ENCODE measurements at regions not wholly inside any gene's neighbourhood (a gene's known extent, or its start where the extent isn't known, plus 50 kb on each side); places are given as distances from the start of the nearest gene placed in this dataset.
"Not testable (repeated sequence)": the region's sequence is repeated elsewhere in the genome, so short reads cannot be mapped to it uniquely, and the experiment has no call there.

- DNase-seq: no peak
These were observed 724.8 kb downstream of the CDH11 start for GRCh38 chr16:64397042-64397441.

- no peak for DNase-seq
These were observed 727.8 kb downstream of the CDH11 start for GRCh38 chr16:64394061-64394460.

DNA sequence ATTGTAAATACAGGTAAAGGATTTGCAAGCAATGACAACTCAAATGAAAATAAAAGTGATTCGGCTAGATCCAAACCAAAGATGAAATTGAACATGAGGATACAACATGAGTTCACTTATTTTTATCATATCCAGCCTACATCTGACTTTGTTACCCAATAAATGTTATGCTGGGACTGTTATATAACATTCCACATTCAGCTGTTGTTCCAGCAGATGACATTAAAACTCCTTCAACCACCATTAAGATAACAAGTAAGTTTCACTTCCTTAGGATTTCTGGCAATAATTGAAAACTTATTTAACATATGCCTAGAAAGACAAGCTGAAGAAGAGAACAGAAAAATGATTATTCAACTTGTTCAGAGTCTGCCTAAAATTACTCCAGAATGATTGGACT is 729.4 kb downstream of the CDH11 start:
- no peak for DNase-seq

DNA sequence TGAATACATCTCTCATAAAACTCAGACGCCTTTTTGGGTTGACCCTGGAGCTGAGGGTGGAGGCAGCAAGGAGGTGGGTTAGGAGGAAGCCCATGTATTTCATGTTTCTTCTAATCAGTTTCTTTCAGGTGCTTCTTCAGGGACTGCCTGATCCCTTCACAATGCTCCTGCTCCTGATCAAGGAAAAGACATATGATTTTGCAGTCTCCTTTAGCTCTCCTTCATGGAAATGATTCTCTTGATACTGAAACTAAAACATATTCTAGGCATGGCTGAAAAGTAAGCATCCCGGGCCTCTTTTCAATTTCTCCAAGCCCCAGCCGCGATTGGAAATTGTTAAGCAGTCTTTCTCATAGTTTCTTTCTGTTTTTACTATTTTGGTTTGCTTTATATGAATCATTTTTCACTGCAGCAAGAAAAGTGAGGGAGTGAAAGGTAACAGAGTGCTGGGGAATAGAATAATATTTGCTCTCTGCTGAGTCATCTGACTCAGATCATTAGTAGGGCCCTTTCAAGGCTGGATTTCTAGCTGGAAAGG is 730.7 kb downstream of the CDH11 start:
- no peak for DNase-seq

GRCh38 chr16:64390102-64390501 is 731.8 kb downstream of the CDH11 start:
- no peak for DNase-seq

DNA sequence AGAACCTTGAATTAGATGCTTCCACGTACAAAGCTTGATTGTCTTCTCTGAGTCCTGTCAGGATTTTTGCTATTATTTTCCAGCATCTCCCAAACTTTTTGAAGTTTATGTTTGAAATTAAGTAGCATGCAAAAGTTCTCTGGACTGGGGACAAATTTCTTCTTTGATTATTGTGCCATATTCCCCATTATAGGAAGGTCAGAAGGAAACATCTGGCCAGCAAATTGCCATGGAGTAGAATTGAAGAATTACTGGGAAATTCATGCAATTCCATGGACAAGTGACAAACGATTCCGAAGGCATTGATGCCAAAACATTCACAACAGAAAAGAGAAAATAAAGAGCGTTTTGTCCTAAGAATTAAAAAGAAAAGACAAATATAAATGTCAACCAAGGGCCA is 737.2 kb downstream of the CDH11 start:
- no peak for DNase-seq

DNA sequence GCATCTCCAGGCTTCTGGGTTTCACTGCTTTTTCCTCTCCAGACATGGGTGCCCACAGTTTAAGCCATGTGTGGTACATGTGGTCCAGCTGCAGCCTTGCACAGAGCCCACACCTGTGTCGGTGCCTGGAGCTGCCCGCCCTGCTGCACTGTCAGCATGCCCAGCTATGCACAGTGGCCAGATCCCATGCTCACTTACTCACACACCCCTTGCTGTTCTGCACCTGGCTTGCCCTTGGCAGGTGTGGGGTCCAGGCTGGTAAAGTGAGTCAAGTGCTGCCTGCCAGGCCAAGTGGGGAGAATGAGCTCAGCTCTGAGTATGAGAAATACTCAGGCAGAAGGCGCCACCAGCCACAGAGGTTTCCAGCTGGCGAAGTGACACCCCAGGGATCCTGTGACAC is 739.9 kb downstream of the CDH11 start:
- DNase-seq: no peak

DNA sequence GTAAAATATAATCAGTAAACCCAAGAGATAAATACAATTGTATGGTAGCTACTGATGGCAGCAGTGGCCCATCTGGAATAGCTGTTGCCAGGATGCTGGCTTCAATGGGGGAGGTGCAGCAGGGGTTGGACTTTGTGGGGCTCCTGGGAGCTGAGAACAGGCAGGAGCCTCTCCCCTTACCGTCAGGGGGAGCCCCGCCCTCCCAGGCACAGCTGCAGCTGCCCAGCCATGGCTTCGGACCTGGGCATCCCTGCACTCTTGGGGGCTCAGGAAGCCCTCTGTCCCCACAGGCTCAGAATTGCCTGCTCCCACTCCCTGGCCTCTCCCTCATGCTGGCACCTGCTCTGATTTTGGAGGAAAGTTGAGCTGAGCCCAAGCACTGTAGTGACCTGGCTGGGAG is 741.1 kb downstream of the CDH11 start:
- DNase-seq: no peak

- no peak for DNase-seq
These were observed 746.4 kb downstream of the CDH11 start for GRCh38 chr16:64375391-64375980.

DNA sequence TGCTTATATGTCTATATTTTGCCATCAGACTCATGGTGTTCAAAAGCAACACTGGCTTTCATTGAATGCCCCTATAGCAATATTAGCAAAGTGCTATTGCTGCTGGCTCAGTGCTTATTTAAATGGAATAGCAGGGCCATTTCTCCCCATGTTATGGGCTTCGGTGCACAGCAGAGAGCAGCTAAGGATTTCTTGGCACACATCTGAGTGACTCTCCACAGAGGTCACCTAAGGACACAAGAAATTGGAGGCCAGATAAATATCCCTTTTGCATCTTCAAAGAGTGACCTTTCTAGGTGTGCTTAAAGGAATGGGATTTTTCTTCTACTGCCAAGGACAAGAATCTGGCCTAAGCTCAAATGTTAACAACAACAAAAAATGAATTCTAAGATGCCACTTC is 751.8 kb downstream of the CDH11 start:
- no peak for DNase-seq

GRCh38 chr16:64365448-64365931 is 756.4 kb downstream of the CDH11 start:
- DNase-seq: no peak

DNA sequence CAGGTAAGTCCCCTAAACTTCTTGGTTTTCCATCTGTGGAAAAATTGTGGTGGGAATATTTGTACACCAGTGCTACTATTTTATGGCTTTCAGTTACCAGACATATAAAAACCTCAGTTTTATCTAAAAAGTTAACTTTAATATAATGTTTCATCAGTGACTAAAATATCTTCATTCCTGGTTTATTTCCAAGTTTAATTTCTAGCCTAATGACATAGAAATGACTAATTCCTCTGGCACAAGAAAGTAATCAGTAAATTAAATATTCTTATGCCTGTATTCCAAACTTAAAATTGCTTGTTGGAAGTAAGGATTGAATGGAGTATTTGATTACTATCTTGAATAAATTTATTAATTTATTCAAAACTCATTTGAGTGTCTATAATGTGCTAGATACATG is 757.0 kb downstream of the CDH11 start:
- no peak for DNase-seq

GRCh38 chr16:64364416-64364815 is 757.4 kb downstream of the CDH11 start:
- no peak for DNase-seq

DNA sequence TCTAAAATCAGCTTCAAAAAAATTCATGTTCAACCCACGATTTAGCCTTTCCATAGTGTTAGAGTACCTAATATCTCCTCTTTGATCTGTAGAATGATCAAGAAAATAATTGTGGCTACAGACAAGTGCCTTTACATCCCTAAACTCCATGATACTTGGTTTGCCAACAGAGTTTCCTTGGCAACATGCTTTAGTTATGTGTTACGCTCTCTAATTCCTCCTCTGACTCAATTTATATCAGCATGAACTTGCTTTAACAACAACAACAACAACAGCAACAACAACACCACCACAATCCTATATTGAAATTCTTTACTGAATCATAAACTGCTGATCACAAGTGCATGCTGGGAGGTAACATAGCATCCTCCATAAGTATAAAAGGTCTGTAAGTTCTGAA is 757.8 kb downstream of the CDH11 start:
- DNase-seq: no peak

DNA sequence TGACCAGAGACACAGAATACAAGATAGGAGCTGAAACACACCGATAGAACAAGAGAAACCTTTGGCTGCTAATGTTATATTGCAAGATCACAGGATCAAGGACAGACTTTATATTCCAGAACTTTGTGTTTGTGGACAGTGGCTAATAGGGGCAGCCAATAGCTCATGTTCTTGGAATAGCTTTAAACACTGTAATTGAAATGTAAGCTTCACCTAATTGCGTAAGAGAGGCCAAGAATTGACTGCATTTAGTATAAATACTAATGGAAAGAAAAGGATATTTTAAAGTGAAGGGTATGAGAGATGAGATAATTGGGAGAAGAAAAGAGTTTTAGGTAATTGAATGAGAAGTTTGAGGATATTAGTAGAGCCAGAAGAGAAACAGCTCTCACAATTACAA is 758.8 kb downstream of the CDH11 start:
- DNase-seq: no peak

GRCh38 chr16:64362193-64362592 is 759.7 kb downstream of the CDH11 start:
- no peak for DNase-seq

DNA sequence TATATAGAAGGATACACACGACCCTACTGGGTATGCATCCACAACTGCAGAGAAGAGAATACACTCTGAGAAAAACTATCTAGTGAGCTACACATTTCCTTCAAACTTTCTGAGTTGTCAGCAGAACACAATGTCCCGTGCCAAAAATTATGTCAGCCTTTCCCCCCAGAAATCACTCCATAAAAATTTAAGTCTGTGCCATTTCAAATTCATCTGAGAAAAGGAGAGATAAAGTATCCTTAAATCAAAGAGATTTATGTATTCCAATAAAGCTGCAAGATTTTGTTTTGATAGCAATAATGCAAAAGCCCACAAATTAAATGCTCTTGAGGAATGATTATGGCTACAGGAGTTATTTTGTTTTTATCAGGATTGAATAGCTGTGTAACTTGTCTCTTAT is 760.1 kb downstream of the CDH11 start:
- no peak for DNase-seq

DNA sequence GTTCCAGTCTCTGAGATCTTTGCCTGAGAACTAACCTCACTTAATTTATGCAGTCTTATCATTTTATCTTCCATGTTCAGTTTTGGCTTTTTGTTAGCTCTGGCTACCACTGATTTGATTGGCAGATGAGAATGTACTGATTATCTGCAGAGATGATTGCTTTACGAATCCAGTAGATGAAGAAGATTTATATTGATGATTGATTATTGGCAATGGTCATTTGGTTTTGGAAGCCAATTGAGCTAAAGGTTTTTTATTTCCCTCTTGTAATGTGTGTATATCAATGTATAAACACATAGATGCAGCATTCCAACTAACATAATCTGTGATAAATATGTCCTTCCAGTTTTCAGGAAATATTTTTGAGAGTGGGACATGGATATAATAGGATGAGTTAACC is 763.6 kb downstream of the CDH11 start:
- no peak for DNase-seq

DNA sequence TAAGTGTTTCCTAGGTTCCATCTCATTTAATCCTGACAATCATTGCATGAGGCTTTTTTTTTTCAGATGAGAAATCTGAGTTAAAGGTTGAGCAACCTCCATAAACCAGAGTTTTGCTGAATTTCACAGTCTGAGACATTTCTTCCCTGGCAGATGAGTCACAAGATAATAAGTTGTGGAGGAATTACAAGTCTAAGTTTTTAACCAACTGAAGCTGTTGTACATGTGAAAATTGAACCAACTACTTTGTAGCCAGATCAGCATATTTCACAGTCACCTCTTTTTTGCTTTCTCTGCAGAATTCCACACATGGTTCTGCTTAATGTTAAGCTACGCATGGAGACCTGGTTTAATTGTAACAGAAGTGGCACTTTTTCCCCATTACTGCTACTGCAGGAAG is 765.6 kb downstream of the CDH11 start:
- no peak for DNase-seq

GRCh38 chr16:64352246-64352645 is 769.6 kb downstream of the CDH11 start:
- no peak for DNase-seq

- DNase-seq: no peak
These were observed 770.7 kb downstream of the CDH11 start for GRCh38 chr16:64351121-64351520.

DNA sequence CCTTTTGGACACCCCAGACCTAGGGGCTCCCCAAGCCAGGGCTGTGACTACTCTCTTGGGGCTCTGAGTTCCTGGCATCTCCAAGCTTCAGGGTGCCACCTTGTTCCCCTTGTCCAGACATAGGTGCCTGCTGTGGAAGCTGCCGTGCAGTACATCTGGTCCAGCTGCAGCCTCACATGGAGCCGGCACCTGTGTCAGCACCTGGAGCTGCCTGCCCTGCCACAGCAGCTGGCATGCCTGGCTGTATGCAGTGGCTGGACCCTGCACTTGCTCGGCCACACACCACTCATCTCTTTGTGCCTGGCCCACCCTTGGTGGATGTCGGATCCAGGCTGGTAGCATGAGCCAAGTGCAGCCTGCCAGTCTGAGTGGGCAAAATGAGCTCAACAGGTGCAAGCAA is 775.8 kb downstream of the CDH11 start:
- DNase-seq: no peak

GRCh38 chr16:64345142-64345541 is 776.7 kb downstream of the CDH11 start:
- DNase-seq: no peak

- not testable (repeated sequence) for DNase-seq
These were observed 777.9 kb downstream of the CDH11 start for GRCh38 chr16:64343820-64344443.
